DOHH2 (cell line): ENCODE measurements at regions not wholly inside any gene's neighbourhood (a gene's known extent, or its start where the extent isn't known, plus 50 kb on each side); places are given as distances from the start of the nearest gene placed in this dataset.
A peak's percentile ranks its signal among the peaks of the same experiment; 100 is the strongest.

Experiments used
- H3F3A ChIP-seq: fragments of 200-600 bp; sonication (generic), shearing (Covaris generic); 2 replicates; pipeline ENCODE4 v1.6.0; 2016; ENCODE audit warnings: antibody characterized with exemption, mild to moderate bottlenecking; ENCODE audit not compliant: control insufficient read depth, insufficient read depth
- H3K27ac ChIP-seq: fragments of 200-600 bp; sonication (generic); 2 replicates; pipeline ENCODE4 v1.5.1; 2014; ENCODE audit warnings: low read depth, mild to moderate bottlenecking, low read length, moderate library complexity
- H3K27me3 ChIP-seq: fragments of 200-600 bp; sonication (generic); 2 replicates; pipeline ENCODE4 v1.6.1; 2014; ENCODE audit warnings: mild to moderate bottlenecking, low read length, mixed read lengths; ENCODE audit not compliant: control insufficient read depth
- H3K36me3 ChIP-seq: fragments of 200-600 bp; sonication (generic); 2 replicates; pipeline ENCODE4 v1.6.1; 2014; ENCODE audit warnings: mild to moderate bottlenecking, low read length, moderate library complexity, mixed read lengths; ENCODE audit not compliant: control insufficient read depth
- H3K4me1 ChIP-seq: fragments of 200-600 bp; sonication (generic); 2 replicates; pipeline ENCODE4 v1.6.1; 2014; ENCODE audit warnings: mild to moderate bottlenecking, low read length, mixed read lengths; ENCODE audit not compliant: control insufficient read depth
- H3K4me2 ChIP-seq: fragments of 200-600 bp; sonication (generic); 2 replicates; pipeline ENCODE4 v1.6.0; 2014; ENCODE audit warnings: mild to moderate bottlenecking, low read length, moderate library complexity
- H3K4me3 ChIP-seq: fragments of 200-600 bp; sonication (generic); 2 replicates; pipeline ENCODE4 v1.5.1; 2014; ENCODE audit warnings: mild to moderate bottlenecking, low read length, mixed read lengths
- H3K79me2 ChIP-seq: fragments of 200-600 bp; sonication (generic); 2 replicates; pipeline ENCODE4 v1.6.1; 2014; ENCODE audit warnings: mild to moderate bottlenecking, low read length, mixed read lengths; ENCODE audit not compliant: control insufficient read depth
- H3K9me2 ChIP-seq: fragments of 200-600 bp; sonication (generic); replicated peaks from 2 replicates; pipeline ENCODE4 v1.6.1; 2014; ENCODE audit warnings: mild to moderate bottlenecking, low read length, mixed read lengths; ENCODE audit not compliant: control insufficient read depth
- H3K9me3 ChIP-seq: fragments of 200-600 bp; sonication (generic); 2 replicates; pipeline ENCODE4 v1.6.1; 2014; ENCODE audit warnings: antibody characterized with exemption, low read length, mixed read lengths; ENCODE audit not compliant: control insufficient read depth, insufficient read depth
- H4K20me1 ChIP-seq: fragments of 200-600 bp; sonication (generic); 2 replicates; pipeline ENCODE4 v1.6.0; 2014; ENCODE audit warnings: low read depth, mild to moderate bottlenecking, antibody characterized with exemption, low read length, moderate library complexity; ENCODE audit not compliant: control insufficient read depth, insufficient read depth
- CTCF ChIP-seq: fragments of 200-600 bp; sonication (generic); IDR thresholded peaks from one replicate; pipeline ENCODE4 v1.5.1; 2014; ENCODE audit warnings: antibody characterized with exemption, mild to moderate bottlenecking, low read depth, low read length; ENCODE audit not compliant: poor library complexity, severe bottlenecking
- EZH2phosphoT487 ChIP-seq: fragments of 200-600 bp; sonication (generic); IDR thresholded peaks from 2 replicates; pipeline ENCODE4 v1.6.1; 2017; ENCODE audit warnings: borderline replicate concordance, mild to moderate bottlenecking, antibody characterized with exemption, low read length, moderate library complexity, mixed read lengths

- TF ChIP-seq EZH2phosphoT487, result no peak
- TF ChIP-seq CTCF, result no peak
- no peaks in the 10 kb centered on the region for H3K27me3 ChIP-seq
- no peaks in the 10 kb centered on the region for H3K79me2 ChIP-seq
- no peaks in the 10 kb centered on the region for H3F3A ChIP-seq
- no peaks in the 10 kb centered on the region for H4K20me1 ChIP-seq
- H3K4me1 ChIP-seq, result no peaks in the 10 kb centered on the region
- H3K9me3 ChIP-seq, result no peaks in the 10 kb centered on the region
- H3K27ac ChIP-seq, result no peak overlapping the region
- no peaks in the 10 kb centered on the region for H3K36me3 ChIP-seq
- no peaks in the 10 kb centered on the region for H3K9me2 ChIP-seq
- no peak overlapping the region for H3K4me2 ChIP-seq
- no peak overlapping the region for H3K4me3 ChIP-seq
Observed at GRCh38 chr2:193701484-193701883, 1506.8 kb upstream of the TMEFF2 start.

DNA sequence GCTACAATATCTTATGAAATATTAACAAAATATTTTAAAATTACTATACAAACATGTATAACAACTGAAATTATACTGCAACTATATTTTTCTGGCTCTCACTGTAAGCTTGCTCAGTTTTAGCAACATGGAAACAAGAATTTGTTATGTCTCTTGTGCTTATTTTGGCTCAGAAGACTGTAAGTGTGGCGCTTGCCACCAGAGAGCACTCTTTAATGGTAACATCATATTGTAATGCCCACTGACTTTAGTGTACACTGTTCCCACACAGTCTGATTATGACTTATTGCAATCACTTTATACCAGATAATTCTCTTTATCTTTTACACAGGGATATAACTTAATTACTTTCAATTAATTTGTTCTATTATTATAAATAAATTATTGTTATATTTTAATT is 1500.6 kb upstream of the TMEFF2 start:
- no peaks in the 10 kb centered on the region for H3K4me1 ChIP-seq
- no peak for TF ChIP-seq EZH2phosphoT487
- peak; percentile 35 for TF ChIP-seq CTCF

GRCh38 chr2:193693758-193694157 is 1499.0 kb upstream of the TMEFF2 start:
- H3K9me3 ChIP-seq, result no peaks in the 10 kb centered on the region
- H3K9me2 ChIP-seq, result no peaks in the 10 kb centered on the region
- H3K27ac ChIP-seq, result no peak overlapping the region
- H3K4me1 ChIP-seq, result no peaks in the 10 kb centered on the region
- no peaks in the 10 kb centered on the region for H4K20me1 ChIP-seq
- H3K4me2 ChIP-seq, result no peak overlapping the region
- no peaks in the 10 kb centered on the region for H3K79me2 ChIP-seq
- H3K4me3 ChIP-seq, result no peak overlapping the region
- H3K36me3 ChIP-seq, result no peaks in the 10 kb centered on the region
- TF ChIP-seq EZH2phosphoT487, result no peak
- TF ChIP-seq CTCF, result no peak
- H3F3A ChIP-seq, result no peaks in the 10 kb centered on the region
- H3K27me3 ChIP-seq, result no peaks in the 10 kb centered on the region

More for the DNA sequence above, 1500.6 kb upstream of the TMEFF2 start:
- no peak overlapping the region for H3K4me2 ChIP-seq
- H3K27ac ChIP-seq, result no peak overlapping the region
- H3K36me3 ChIP-seq, result no peaks in the 10 kb centered on the region
- H3F3A ChIP-seq, result no peaks in the 10 kb centered on the region
- no peaks in the 10 kb centered on the region for H3K27me3 ChIP-seq
- no peaks in the 10 kb centered on the region for H3K79me2 ChIP-seq
- no peaks in the 10 kb centered on the region for H4K20me1 ChIP-seq
- H3K9me2 ChIP-seq, result no peaks in the 10 kb centered on the region
- H3K4me3 ChIP-seq, result no peak overlapping the region
- H3K9me3 ChIP-seq, result no peaks in the 10 kb centered on the region

- no peak for TF ChIP-seq EZH2phosphoT487
- TF ChIP-seq CTCF, result no peak
- Histone ChIP-seq H3K9me2 (no peaks in the 10 kb centered on the region), H3K9me3 (no peaks in the 10 kb centered on the region), H3K4me2 (no peak overlapping the region), H4K20me1 (no peaks in the 10 kb centered on the region), H3K4me1 (no peaks in the 10 kb centered on the region), H3K4me3 (no peak overlapping the region), H3K27ac (no peak overlapping the region), H3K27me3 (no peaks in the 10 kb centered on the region), H3K79me2 (no peaks in the 10 kb centered on the region), H3K36me3 (no peaks in the 10 kb centered on the region), H3F3A (no peaks in the 10 kb centered on the region)
Observed at GRCh38 chr2:193690572-193690971, 1495.8 kb upstream of the TMEFF2 start.
